Neural cell (in vitro differentiated cells): ENCODE measurements at regions not wholly inside any gene's neighbourhood (a gene's known extent, or its start where the extent isn't known, plus 50 kb on each side); places are given as distances from the start of the nearest gene placed in this dataset.

Experiments used
- H2AFZ ChIP-seq: fragments of 200-600, 300-800 bp; sonication (generic), shearing (Covaris generic); 2 replicates; pipeline ENCODE4 v1.6.0; 2014; ENCODE audit warnings: low read depth, mild to moderate bottlenecking, antibody characterized with exemption, low read length, moderate library complexity
- H3F3A ChIP-seq: fragments of 200-600 bp; shearing (Covaris generic); 2 replicates; pipeline ENCODE4 v1.6.1; 2016; ENCODE audit warnings: mild to moderate bottlenecking, moderate library complexity, mixed read lengths, antibody characterized with exemption, low read length; ENCODE audit not compliant: insufficient read depth, poor library complexity, severe bottlenecking
- H3K27ac ChIP-seq: fragments of 200-600, 300-800 bp; sonication (generic), shearing (Covaris generic); 2 replicates; pipeline ENCODE4 v1.5.1; 2014; ENCODE audit warnings: mild to moderate bottlenecking, low read length, moderate library complexity
- H3K27me3 ChIP-seq: fragments of 300-800, 200-600 bp; sonication (generic), shearing (Covaris generic); 2 replicates; pipeline ENCODE4 v1.6.0; 2014; ENCODE audit warnings: mild to moderate bottlenecking, low read depth, low read length, moderate library complexity; ENCODE audit not compliant: insufficient read depth
- H3K36me3 ChIP-seq: fragments of 300-800, 200-600 bp; sonication (generic), shearing (Covaris generic); 2 replicates; pipeline ENCODE4 v1.5.1; 2014; ENCODE audit warnings: mild to moderate bottlenecking, antibody characterized with exemption, low read length, moderate library complexity; ENCODE audit not compliant: insufficient read depth
- H3K4me2 ChIP-seq: fragments of 300-800, 200-600 bp; sonication (generic), shearing (Covaris generic); 2 replicates; pipeline ENCODE4 v1.6.0; 2014; ENCODE audit warnings: mild to moderate bottlenecking, low read length
- H3K4me3 ChIP-seq: fragments of 300-800, 200-600 bp; sonication (generic), shearing (Covaris generic); 2 replicates; pipeline ENCODE4 v1.5.1; 2014; ENCODE audit warnings: mild to moderate bottlenecking, low read length, moderate library complexity
- H3K79me2 ChIP-seq: fragments of 200-600 bp; shearing (Covaris generic); replicated peaks from 2 replicates; pipeline ENCODE4 v1.6.0; 2014; ENCODE audit warnings: mild to moderate bottlenecking, low read length, moderate library complexity; ENCODE audit not compliant: insufficient read depth
- H3K9ac ChIP-seq: fragments of 300-800, 200-600 bp; sonication (generic), shearing (Covaris generic); 2 replicates; pipeline ENCODE4 v1.6.1; 2016; ENCODE audit warnings: mild to moderate bottlenecking, low read length, mixed read lengths
- H3K9me2 ChIP-seq: fragments of 200-600 bp; shearing (Covaris generic); 2 replicates; pipeline ENCODE4 v1.6.1; 2016; ENCODE audit warnings: mild to moderate bottlenecking, low read length, mixed read lengths; ENCODE audit not compliant: insufficient read depth
- H3K9me3 ChIP-seq: fragments of 200-600, 300-800 bp; sonication (generic), shearing (Covaris generic); 2 replicates; pipeline ENCODE4 v1.6.1; 2016; ENCODE audit warnings: mild to moderate bottlenecking, mixed run types, low read length, moderate library complexity, mixed read lengths
- H4K20me1 ChIP-seq: fragments of 200-600 bp; shearing (Covaris generic); 2 replicates; pipeline ENCODE4 v1.6.1; 2016; ENCODE audit warnings: mild to moderate bottlenecking, mixed run types; ENCODE audit not compliant: insufficient read depth
- EP300 ChIP-seq: fragments of 450-650 bp; conservative IDR thresholded peaks from 2 replicates; pipeline ENCODE4 v1.6.1; 2014; ENCODE audit warnings: antibody characterized with exemption, mild to moderate bottlenecking, moderate library complexity; ENCODE audit not compliant: poor library complexity, severe bottlenecking
- EZH2 ChIP-seq: fragments of 200-600, 300-800 bp; shearing (Covaris generic), sonication (generic); IDR thresholded peaks from 2 replicates; pipeline ENCODE4 v1.6.1; 2014; ENCODE audit warnings: antibody characterized with exemption, low read length, borderline replicate concordance, mild to moderate bottlenecking; ENCODE audit not compliant: insufficient read depth, poor library complexity, severe bottlenecking
- MXI1 ChIP-seq: fragments of 450-650 bp; conservative IDR thresholded peaks from 2 replicates; pipeline ENCODE4 v1.6.1; 2014; ENCODE audit warnings: antibody characterized with exemption, mild to moderate bottlenecking; ENCODE audit not compliant: poor library complexity, severe bottlenecking
- POLR2AphosphoS5 ChIP-seq: IDR thresholded peaks from 2 replicates; pipeline ENCODE4 v1.6.1; 2012
- RAD21 ChIP-seq: fragments of 450-650 bp; conservative IDR thresholded peaks from 2 replicates; pipeline ENCODE4 v1.6.1; 2014; ENCODE audit warnings: antibody characterized with exemption, mild to moderate bottlenecking, moderate library complexity
- SMC3 ChIP-seq: fragments of 450-650 bp; conservative IDR thresholded peaks from 2 replicates; pipeline ENCODE4 v1.6.1; 2014; ENCODE audit warnings: antibody characterized with exemption, mild to moderate bottlenecking, moderate library complexity; ENCODE audit not compliant: poor library complexity
- TAF1 ChIP-seq: IDR thresholded peaks from 2 replicates; pipeline ENCODE4 v1.6.1; 2012; ENCODE audit warnings: low read depth
- TF ChIP-seq, protein P1 (sequence below): fragments of 450-650 bp; IDR thresholded peaks from 2 replicates; pipeline ENCODE4 v1.5.1; 2014; ENCODE audit warnings: antibody characterized with exemption, mild to moderate bottlenecking, moderate library complexity; ENCODE audit not compliant: poor library complexity, severe bottlenecking
- TF ChIP-seq, protein P2 (sequence below): IDR thresholded peaks from 2 replicates; pipeline ENCODE4 v1.6.1; 2012; ENCODE audit warnings: borderline replicate concordance

DNA sequence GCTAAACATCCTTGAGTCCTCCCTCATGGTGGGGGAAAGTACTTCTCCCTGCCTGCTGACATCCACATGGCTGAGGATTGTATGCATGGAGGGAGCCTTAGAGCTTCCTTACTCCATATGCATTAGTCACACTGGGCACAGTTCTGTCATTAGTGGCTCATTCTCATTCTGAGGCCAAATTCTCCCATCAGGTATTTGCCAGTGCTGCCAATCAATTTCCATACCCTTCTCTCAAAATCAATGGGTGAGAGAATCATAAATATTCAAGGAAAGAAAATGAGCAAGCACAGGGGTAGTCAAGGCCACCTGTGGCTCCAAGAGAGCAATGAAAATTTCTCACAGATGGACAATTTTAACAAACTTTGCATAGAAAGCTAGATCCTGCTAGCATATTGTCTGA is 422.6 kb upstream of the SETBP1 start:
- H3K79me2 ChIP-seq = no peaks in the 10 kb centered on the region
- TF ChIP-seq TAF1 (no peak), SMC3 (no peak), EP300 (no peak), MXI1 (no peak), EZH2 (no peak), RAD21 (no peak), POLR2AphosphoS5 (no peak)
- TF ChIP-seq, protein P1, sequence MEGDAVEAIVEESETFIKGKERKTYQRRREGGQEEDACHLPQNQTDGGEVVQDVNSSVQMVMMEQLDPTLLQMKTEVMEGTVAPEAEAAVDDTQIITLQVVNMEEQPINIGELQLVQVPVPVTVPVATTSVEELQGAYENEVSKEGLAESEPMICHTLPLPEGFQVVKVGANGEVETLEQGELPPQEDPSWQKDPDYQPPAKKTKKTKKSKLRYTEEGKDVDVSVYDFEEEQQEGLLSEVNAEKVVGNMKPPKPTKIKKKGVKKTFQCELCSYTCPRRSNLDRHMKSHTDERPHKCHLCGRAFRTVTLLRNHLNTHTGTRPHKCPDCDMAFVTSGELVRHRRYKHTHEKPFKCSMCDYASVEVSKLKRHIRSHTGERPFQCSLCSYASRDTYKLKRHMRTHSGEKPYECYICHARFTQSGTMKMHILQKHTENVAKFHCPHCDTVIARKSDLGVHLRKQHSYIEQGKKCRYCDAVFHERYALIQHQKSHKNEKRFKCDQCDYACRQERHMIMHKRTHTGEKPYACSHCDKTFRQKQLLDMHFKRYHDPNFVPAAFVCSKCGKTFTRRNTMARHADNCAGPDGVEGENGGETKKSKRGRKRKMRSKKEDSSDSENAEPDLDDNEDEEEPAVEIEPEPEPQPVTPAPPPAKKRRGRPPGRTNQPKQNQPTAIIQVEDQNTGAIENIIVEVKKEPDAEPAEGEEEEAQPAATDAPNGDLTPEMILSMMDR = no peak
- TF ChIP-seq, protein P2, sequence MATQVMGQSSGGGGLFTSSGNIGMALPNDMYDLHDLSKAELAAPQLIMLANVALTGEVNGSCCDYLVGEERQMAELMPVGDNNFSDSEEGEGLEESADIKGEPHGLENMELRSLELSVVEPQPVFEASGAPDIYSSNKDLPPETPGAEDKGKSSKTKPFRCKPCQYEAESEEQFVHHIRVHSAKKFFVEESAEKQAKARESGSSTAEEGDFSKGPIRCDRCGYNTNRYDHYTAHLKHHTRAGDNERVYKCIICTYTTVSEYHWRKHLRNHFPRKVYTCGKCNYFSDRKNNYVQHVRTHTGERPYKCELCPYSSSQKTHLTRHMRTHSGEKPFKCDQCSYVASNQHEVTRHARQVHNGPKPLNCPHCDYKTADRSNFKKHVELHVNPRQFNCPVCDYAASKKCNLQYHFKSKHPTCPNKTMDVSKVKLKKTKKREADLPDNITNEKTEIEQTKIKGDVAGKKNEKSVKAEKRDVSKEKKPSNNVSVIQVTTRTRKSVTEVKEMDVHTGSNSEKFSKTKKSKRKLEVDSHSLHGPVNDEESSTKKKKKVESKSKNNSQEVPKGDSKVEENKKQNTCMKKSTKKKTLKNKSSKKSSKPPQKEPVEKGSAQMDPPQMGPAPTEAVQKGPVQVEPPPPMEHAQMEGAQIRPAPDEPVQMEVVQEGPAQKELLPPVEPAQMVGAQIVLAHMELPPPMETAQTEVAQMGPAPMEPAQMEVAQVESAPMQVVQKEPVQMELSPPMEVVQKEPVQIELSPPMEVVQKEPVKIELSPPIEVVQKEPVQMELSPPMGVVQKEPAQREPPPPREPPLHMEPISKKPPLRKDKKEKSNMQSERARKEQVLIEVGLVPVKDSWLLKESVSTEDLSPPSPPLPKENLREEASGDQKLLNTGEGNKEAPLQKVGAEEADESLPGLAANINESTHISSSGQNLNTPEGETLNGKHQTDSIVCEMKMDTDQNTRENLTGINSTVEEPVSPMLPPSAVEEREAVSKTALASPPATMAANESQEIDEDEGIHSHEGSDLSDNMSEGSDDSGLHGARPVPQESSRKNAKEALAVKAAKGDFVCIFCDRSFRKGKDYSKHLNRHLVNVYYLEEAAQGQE = no peak
- H3K9me3 ChIP-seq = peaks cover 5% of the 10 kb centered on the region
- no peak overlapping the region for H3K27ac ChIP-seq
- H3K9ac ChIP-seq = no peak overlapping the region
- no peak overlapping the region for H2AFZ ChIP-seq
- H3K4me3 ChIP-seq = no peak overlapping the region
- no peaks in the 10 kb centered on the region for H3K27me3 ChIP-seq
- no peaks in the 10 kb centered on the region for H3K9me2 ChIP-seq
- no peaks in the 10 kb centered on the region for H4K20me1 ChIP-seq
- H3F3A ChIP-seq = no peaks in the 10 kb centered on the region
- H3K36me3 ChIP-seq = no peaks in the 10 kb centered on the region
- H3K4me2 ChIP-seq = no peak overlapping the region

- H3K9ac ChIP-seq = no peak overlapping the region
- no peak overlapping the region for H3K27ac ChIP-seq
- H3K79me2 ChIP-seq = no peaks in the 10 kb centered on the region
- H3K36me3 ChIP-seq = no peaks in the 10 kb centered on the region
- no peaks in the 10 kb centered on the region for H3F3A ChIP-seq
- no peaks in the 10 kb centered on the region for H3K9me2 ChIP-seq
- H4K20me1 ChIP-seq = no peaks in the 10 kb centered on the region
- H3K4me3 ChIP-seq = no peak overlapping the region
- H3K9me3 ChIP-seq = peaks cover 5% of the 10 kb centered on the region
- no peaks in the 10 kb centered on the region for H3K27me3 ChIP-seq
- no peak overlapping the region for H3K4me2 ChIP-seq
- H2AFZ ChIP-seq = no peak overlapping the region
- no peak for TF ChIP-seq TAF1
- TF ChIP-seq EP300 = no peak
- TF ChIP-seq POLR2AphosphoS5 = no peak
- no peak for TF ChIP-seq EZH2
Observed at GRCh38 chr18:44258576-44258975, 422.1 kb upstream of the SETBP1 start.

GRCh38 chr18:44259610-44260009 is 421.1 kb upstream of the SETBP1 start:
- H2AFZ ChIP-seq = no peak overlapping the region
- no peaks in the 10 kb centered on the region for H3F3A ChIP-seq
- H3K4me3 ChIP-seq = no peak overlapping the region
- no peak overlapping the region for H3K4me2 ChIP-seq
- H3K9me2 ChIP-seq = no peaks in the 10 kb centered on the region
- H3K36me3 ChIP-seq = no peaks in the 10 kb centered on the region
- TF ChIP-seq POLR2AphosphoS5 (no peak), RAD21 (no peak), SMC3 (no peak), TAF1 (no peak), MXI1 (no peak), EP300 (no peak), EZH2 (no peak)
- TF ChIP-seq, protein P1 = no peak
- TF ChIP-seq, protein P2 = no peak
- H3K9me3 ChIP-seq = peaks cover 5% of the 10 kb centered on the region
- no peak overlapping the region for H3K27ac ChIP-seq
- no peaks in the 10 kb centered on the region for H3K79me2 ChIP-seq
- no peaks in the 10 kb centered on the region for H3K27me3 ChIP-seq
- H4K20me1 ChIP-seq = no peaks in the 10 kb centered on the region
- H3K9ac ChIP-seq = no peak overlapping the region
